Right atrium auricular region (tissue), 2 donors: ENCODE measurements at regions not wholly inside any gene's neighbourhood (a gene's known extent, or its start where the extent isn't known, plus 50 kb on each side); places are given as distances from the start of the nearest gene placed in this dataset.

Experiments
- DNase-seq: peaks from one replicate; pipeline ENCODE4 v3.0.0-alpha.2; 2019; ENCODE audit warnings: low spot score
- H3K27ac ChIP-seq, 2 donors: fragments of 200-600 bp; sonication (generic); 1 replicate in 1 of 2; 2 replicates in 1 of 2; pipeline ENCODE4 v1.5.1; 2016 to 2019
- H3K27me3 ChIP-seq, 2 donors: fragments of 200-600 bp; sonication (generic); one replicate each; pipeline versions ENCODE4 v1.5.1 to v1.6.0; 2017 to 2019
- H3K36me3 ChIP-seq: fragments of 200-600 bp; sonication (generic); one replicate; pipeline ENCODE4 v1.5.1; 2016
- H3K4me1 ChIP-seq, 2 donors: fragments of 200-600 bp; sonication (generic); one replicate each; pipeline versions ENCODE4 v1.5.1 to v1.6.0; 2017 to 2019
- H3K4me3 ChIP-seq, 2 donors: fragments of 200-600 bp; sonication (generic); 1 replicate in 1 of 2; 2 replicates in 1 of 2; pipeline ENCODE4 v1.5.1; 2017 to 2019; ENCODE audit warnings: mild to moderate bottlenecking in 1 of 2, moderate library complexity in 1 of 2
- H3K9me3 ChIP-seq, 2 donors: fragments of 200-600 bp; sonication (generic); one replicate each; pipeline ENCODE4 v1.5.1; 2019
- CTCF ChIP-seq, 2 donors: fragments of 200-600 bp; sonication (generic); IDR thresholded peaks; one replicate each; pipeline ENCODE4 v1.5.1; 2019; ENCODE audit warnings: antibody characterized with exemption in 2 of 2

- DNase-seq: no peak
- H3K4me1 ChIP-seq: peaks cover 0 to 14% of the 10 kb centered on the region in 2 donors
- H3K27ac ChIP-seq: peak overlapping the region; percentile 80 to 81
- H3K4me3 ChIP-seq: peak overlapping the region; percentile 32 to 48
- no peaks in the 10 kb centered on the region for H3K27me3 ChIP-seq
- no peaks in the 10 kb centered on the region for H3K9me3 ChIP-seq
- TF ChIP-seq CTCF (IDR thresholded peaks at IDR 0.05): no peak
- H3K36me3 ChIP-seq: no peaks in the 10 kb centered on the region
Measured at GRCh38 chr11:10934293-10934860, 76.5 kb upstream of the ZBED5 start.

DNA sequence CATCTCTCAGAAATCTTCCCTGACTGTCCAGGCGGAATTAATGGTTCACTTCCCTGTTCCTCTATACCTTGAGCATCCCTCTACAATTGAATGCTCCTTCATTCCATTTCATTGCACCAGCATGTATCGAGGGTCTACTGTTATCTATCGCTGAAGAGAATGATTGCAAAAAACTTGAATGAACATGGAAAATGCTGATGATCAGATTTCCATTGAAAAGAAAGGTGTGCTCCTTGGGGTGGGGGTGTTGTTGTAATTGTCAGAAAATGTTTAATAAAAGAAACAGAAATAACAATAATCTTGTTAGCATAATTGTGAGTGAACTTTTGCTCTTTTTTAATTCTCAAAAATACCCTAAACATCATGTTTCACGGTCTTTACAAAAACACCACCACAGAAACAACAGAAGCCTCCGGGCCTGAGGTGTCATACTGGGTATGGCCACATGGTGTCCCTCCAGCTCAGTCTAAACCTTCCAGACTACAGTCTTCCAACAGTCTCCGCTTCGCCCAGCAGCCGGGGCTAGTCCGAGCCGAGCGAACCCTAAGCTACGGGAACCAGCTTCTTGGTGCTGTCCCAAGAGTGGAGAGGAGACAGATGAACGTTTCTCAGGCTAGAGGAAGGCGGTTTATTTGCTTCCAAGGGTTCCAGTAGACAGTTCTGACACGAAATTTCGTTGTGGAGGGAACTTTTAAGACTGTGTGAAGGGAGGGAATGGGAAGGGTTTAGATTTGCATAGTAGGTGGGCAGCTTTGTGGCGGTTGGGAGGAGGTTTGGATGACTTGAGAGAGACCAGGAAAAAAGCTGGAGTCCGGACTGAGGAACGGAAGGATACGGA lies 75.8 kb upstream of the ZBED5 start:
- DNase-seq: peak; percentile 95
- peak; percentile 91 to 95 for TF ChIP-seq CTCF (IDR thresholded peaks at IDR 0.05)
- Histone ChIP-seq H3K27me3 (no peaks in the 10 kb centered on the region), H3K4me3 (peak overlapping the region; percentile 32 to 48), H3K4me1 (peaks cover 0 to 14% of the 10 kb centered on the region in 2 donors), H3K9me3 (no peaks in the 10 kb centered on the region), H3K27ac (peak overlapping the region; percentile 80 to 81), H3K36me3 (no peaks in the 10 kb centered on the region)

- no peak overlapping the region for H3K27ac ChIP-seq
- no peaks in the 10 kb centered on the region for H3K9me3 ChIP-seq
- H3K27me3 ChIP-seq: no peaks in the 10 kb centered on the region
- H3K4me1 ChIP-seq: peaks cover 0 to 14% of the 10 kb centered on the region in 2 donors
- no peaks in the 10 kb centered on the region for H3K36me3 ChIP-seq
- H3K4me3 ChIP-seq: no peak overlapping the region
- TF ChIP-seq CTCF (IDR thresholded peaks at IDR 0.05): no peak
- no peak for DNase-seq
Measured at GRCh38 chr11:10932976-10933375, 75.1 kb upstream of the ZBED5 start.

- H3K4me1 ChIP-seq: peaks cover 0 to 14% of the 10 kb centered on the region in 2 donors
Measured at GRCh38 chr11:10931761-10932670, 74.2 kb upstream of the ZBED5 start.

More at GRCh38 chr11:10931761-10932670, 74.2 kb upstream of the ZBED5 start:
- no peak for DNase-seq
- no peaks in the 10 kb centered on the region for H3K36me3 ChIP-seq
- TF ChIP-seq CTCF (IDR thresholded peaks at IDR 0.05): no peak
- H3K27ac ChIP-seq: peak overlapping the region; percentile 93 to 94
- H3K4me3 ChIP-seq: peak overlapping the region; percentile 51 to 80
- no peaks in the 10 kb centered on the region for H3K27me3 ChIP-seq
- no peaks in the 10 kb centered on the region for H3K9me3 ChIP-seq
